Thyroid gland (tissue), 4 donors: ENCODE measurements at regions not wholly inside any gene's neighbourhood (a gene's known extent, or its start where the extent isn't known, plus 50 kb on each side); places are given as distances from the start of the nearest gene placed in this dataset.

Experiments used
- DNase-seq, 2 donors: peaks; one replicate each; pipeline ENCODE4 v3.0.0-alpha.2; 2019
- H3K27ac ChIP-seq, 3 donors: fragments of 200-600 bp; sonication (generic); 1 replicate in 2 of 3; 2 replicates in 1 of 3; pipeline ENCODE4 v1.5.1; 2016 to 2019; ENCODE audit warnings: mild to moderate bottlenecking in 1 of 3, moderate library complexity in 1 of 3
- H3K27me3 ChIP-seq: fragments of 200-600 bp; sonication (generic); one replicate; pipeline ENCODE4 v1.5.1; 2019
- H3K36me3 ChIP-seq, 2 donors: fragments of 200-600 bp; sonication (generic); one replicate each; pipeline ENCODE4 v1.5.1; 2016 to 2019
- H3K4me1 ChIP-seq, 2 donors: fragments of 200-600 bp; sonication (generic); one replicate each; pipeline ENCODE4 v1.5.1; 2017 to 2019
- H3K4me3 ChIP-seq, 3 donors: fragments of 200-600 bp; sonication (generic); replicated peaks in 1 of 3; 1 replicate in 2 of 3; 2 replicates in 1 of 3; pipeline ENCODE4 v1.5.1; 2016; ENCODE audit warnings: mild to moderate bottlenecking in 1 of 3
- H3K9me3 ChIP-seq: fragments of 200-600 bp; sonication (generic); one replicate; pipeline ENCODE4 v1.5.1; 2017
- CTCF ChIP-seq, 6 experiments: fragments of 200-600 bp in 3 of 6; fragments of 450-650 bp in 3 of 6; sonication (generic) in 3 of 6; IDR thresholded peaks; one replicate each; pipeline ENCODE4 v1.5.1; 2016 to 2019; ENCODE audit warnings: antibody characterized with exemption in 6 of 6, mild to moderate bottlenecking in 2 of 6, inconsistent platforms in 1 of 6, moderate library complexity in 1 of 6
- POLR2A ChIP-seq, 2 donors: fragments of 450-650 bp; IDR thresholded peaks; one replicate each; pipeline ENCODE4 v1.6.1; 2017; ENCODE audit warnings: antibody characterized with exemption in 2 of 2, mild to moderate bottlenecking in 2 of 2, moderate library complexity in 1 of 2
- WGBS, 2 donors: methylation state at CpG; one replicate each; pipeline ENCODE4 v1.1.5; 2017; 5-methylcytosine and 5-hydroxymethylcytosine counted together
- intact Hi-C: fragments of 100-400 bp; cut with DNase I; formaldehyde crosslinking; loops from one replicate; pipeline ENCODE4 v1.15.1; 2023

GRCh38 chr22:25373961-25374360 is 154.5 kb downstream of the CRYBB2 start:
- intact Hi-C loops = no loop called here
- WGBS, 2 donors = 83 to 91% methylated on average over 7 to 10 of the region's 10 CpGs
- Histone ChIP-seq H3K27me3 (no peaks in the 10 kb centered on the region), H3K4me1 (peaks cover 0 to 4% of the 10 kb centered on the region in 2 donors), H3K4me3 (no peak overlapping the region), H3K27ac (no peak overlapping the region), H3K36me3 (peaks cover 6 to 7% of the 10 kb centered on the region in 2 donors), H3K9me3 (no peaks in the 10 kb centered on the region)
- no peak for TF ChIP-seq CTCF (IDR thresholded peaks at IDR 0.05)
- no peak for TF ChIP-seq POLR2A (IDR thresholded peaks at IDR 0.05)
- DNase-seq = no peak

GRCh38 chr22:25374869-25375268 is 155.4 kb downstream of the CRYBB2 start:
- 74 to 80% methylated on average over 3 to 4 of the region's 4 CpGs for WGBS, 2 donors
- Histone ChIP-seq H3K27me3 (no peaks in the 10 kb centered on the region), H3K4me1 (no peaks in the 10 kb centered on the region), H3K36me3 (peaks cover 6 to 7% of the 10 kb centered on the region in 2 donors), H3K4me3 (no peak overlapping the region), H3K27ac (no peak overlapping the region), H3K9me3 (no peaks in the 10 kb centered on the region)
- no peak for DNase-seq
- intact Hi-C loops = no loop called here
- no peak for TF ChIP-seq POLR2A (IDR thresholded peaks at IDR 0.05)
- no peak for TF ChIP-seq CTCF (IDR thresholded peaks at IDR 0.05)

GRCh38 chr22:25375683-25376082 is 156.2 kb downstream of the CRYBB2 start:
- TF ChIP-seq CTCF (IDR thresholded peaks at IDR 0.05) (no peak), POLR2A (IDR thresholded peaks at IDR 0.05) (no peak)

GRCh38 chr22:25377699-25378098 is 158.3 kb downstream of the CRYBB2 start:
- TF ChIP-seq CTCF (IDR thresholded peaks at IDR 0.05) (no peak), POLR2A (IDR thresholded peaks at IDR 0.05) (no peak)
- WGBS, 2 donors = 94 to 95% methylated on average over 6 of the region's 6 CpGs
- no peak overlapping the region for H3K27ac ChIP-seq
- H3K4me3 ChIP-seq = no peak overlapping the region
- H3K9me3 ChIP-seq = no peaks in the 10 kb centered on the region
- no peaks in the 10 kb centered on the region for H3K27me3 ChIP-seq
- peaks cover 0 to 5% of the 10 kb centered on the region in 2 donors for H3K4me1 ChIP-seq
- peaks cover 0 to 7% of the 10 kb centered on the region in 2 donors for H3K36me3 ChIP-seq
- DNase-seq = no peak
- intact Hi-C loops = no loop called here

More at GRCh38 chr22:25375683-25376082, 156.2 kb downstream of the CRYBB2 start:
- DNase-seq = no peak
- Histone ChIP-seq H3K36me3 (peaks cover 6 to 7% of the 10 kb centered on the region in 2 donors), H3K27ac (no peak overlapping the region), H3K9me3 (no peaks in the 10 kb centered on the region), H3K27me3 (no peaks in the 10 kb centered on the region), H3K4me3 (no peak overlapping the region), H3K4me1 (peaks cover 0 to 4% of the 10 kb centered on the region in 2 donors)
- WGBS, 2 donors = 86 to 89% methylated on average over 6 to 11 of the region's 11 CpGs
- intact Hi-C loops = no loop called here

GRCh38 chr22:25380122-25380747 is 160.8 kb downstream of the CRYBB2 start:
- Histone ChIP-seq H3K4me3 (no peak overlapping the region), H3K27ac (no peak overlapping the region), H3K27me3 (no peaks in the 10 kb centered on the region), H3K36me3 (peaks cover 0 to 3% of the 10 kb centered on the region in 2 donors), H3K4me1 (peaks cover 14 to 28% of the 10 kb centered on the region in 2 donors), H3K9me3 (no peaks in the 10 kb centered on the region)
- TF ChIP-seq POLR2A (IDR thresholded peaks at IDR 0.05) (no peak), CTCF (IDR thresholded peaks at IDR 0.05) (no peak)
- DNase-seq = peak; percentile 38 to 45
- 76 to 83% methylated on average over 4 to 5 of the region's 5 CpGs for WGBS, 2 donors
- intact Hi-C loops = no loop called here
